ENCODE measurements at regions not wholly inside any gene's neighbourhood (a gene's known extent, or its start where the extent isn't known, plus 50 kb on each side); places are given as distances from the start of the nearest gene placed in this dataset.

GRCh38 chr5:167561796-167562195 is 729.6 kb upstream of the WWC1 start:
- TF ChIP-seq BACH1 (IDR thresholded peaks at IDR 0.05; ENCODE audit: borderline replicate concordance) (no peak), JUND (IDR thresholded peaks at IDR 0.05; ENCODE audit: low read depth, low read length) (no peak), POLR2AphosphoS5 (IDR thresholded peaks at IDR 0.05; ENCODE audit: low read length) (no peak), SIN3A (IDR thresholded peaks at IDR 0.05; ENCODE audit: low read depth, low read length) (no peak), ATF3 (IDR thresholded peaks at IDR 0.05; ENCODE audit: borderline replicate concordance, extremely low read depth, low read depth, low read length) (no peak)

All from GM12878 (cell line).